ENCODE measurements at regions not wholly inside any gene's neighbourhood (a gene's known extent, or its start where the extent isn't known, plus 50 kb on each side); places are given as distances from the start of the nearest gene placed in this dataset.
"Not testable (repeated sequence)": the region's sequence is repeated elsewhere in the genome, so short reads cannot be mapped to it uniquely, and the experiment has no call there.

GRCh38 chr19:23597661-23598060, 89.4 kb downstream of the ZNF675 start:
- WGBS = 100% methylated on average over 1 of the region's 2 CpGs
- H3K36me3 ChIP-seq (ENCODE audit: insufficient read depth, low read length) = no peaks in the 10 kb centered on the region
- H3K27me3 ChIP-seq (ENCODE audit: insufficient read depth, low read length) = no peaks in the 10 kb centered on the region
- no peak overlapping the region for H3K9ac ChIP-seq (ENCODE audit: low read depth, low read length)
- H3K4me1 ChIP-seq (ENCODE audit: insufficient read depth, low read length) = no peaks in the 10 kb centered on the region
- H3K9me3 ChIP-seq (ENCODE audit: insufficient read depth, low read depth, low read length) = peaks cover 50% of the 10 kb centered on the region; the same call in 1 of the 2 replicates
- H3K4me3 ChIP-seq (ENCODE audit: low read length) = no peak overlapping the region
- H3K27ac ChIP-seq (ENCODE audit: low read depth, low read length) = no peak overlapping the region

GRCh38 chr19:23596872-23597271, 90.1 kb downstream of the ZNF675 start:
- Histone ChIP-seq H3K4me3 (ENCODE audit: low read length) (no peak overlapping the region), H3K27me3 (ENCODE audit: insufficient read depth, low read length) (no peaks in the 10 kb centered on the region), H3K36me3 (ENCODE audit: insufficient read depth, low read length) (no peaks in the 10 kb centered on the region), H3K4me1 (ENCODE audit: insufficient read depth, low read length) (no peaks in the 10 kb centered on the region), H3K9ac (ENCODE audit: low read depth, low read length) (no peak overlapping the region), H3K27ac (ENCODE audit: low read depth, low read length) (no peak overlapping the region), H3K9me3 (ENCODE audit: insufficient read depth, low read depth, low read length) (peaks cover 53% of the 10 kb centered on the region; the same call in 1 of the 2 replicates)

GRCh38 chr19:23594311-23594710, 92.7 kb downstream of the ZNF675 start:
- 89% methylated on average over 12 of the region's 12 CpGs for WGBS
- not testable (repeated sequence) for H3K9ac ChIP-seq (ENCODE audit: low read depth, low read length); H3K4me1 ChIP-seq (ENCODE audit: insufficient read depth, low read length); H3K27me3 ChIP-seq (ENCODE audit: insufficient read depth, low read length); H3K36me3 ChIP-seq (ENCODE audit: insufficient read depth, low read length); H3K27ac ChIP-seq (ENCODE audit: low read depth, low read length); H3K4me3 ChIP-seq (ENCODE audit: low read length)
- H3K9me3 ChIP-seq (ENCODE audit: insufficient read depth, low read depth, low read length) = peaks cover 57% of the 10 kb centered on the region

- Histone ChIP-seq H3K4me1 (ENCODE audit: insufficient read depth, low read length) (no peaks in the 10 kb centered on the region), H3K27ac (ENCODE audit: low read depth, low read length) (no peak overlapping the region), H3K9me3 (ENCODE audit: insufficient read depth, low read depth, low read length) (peaks cover 55% of the 10 kb centered on the region), H3K36me3 (ENCODE audit: insufficient read depth, low read length) (no peaks in the 10 kb centered on the region), H3K9ac (ENCODE audit: low read depth, low read length) (no peak overlapping the region), H3K27me3 (ENCODE audit: insufficient read depth, low read length) (no peaks in the 10 kb centered on the region), H3K4me3 (ENCODE audit: low read length) (no peak overlapping the region)
These were observed 99.5 kb downstream of the ZNF675 start for GRCh38 chr19:23587546-23587945.

GRCh38 chr19:23577501-23577900, 109.5 kb downstream of the ZNF675 start:
- 85% methylated on average over 6 of the region's 6 CpGs for WGBS
- no peak overlapping the region for H3K4me3 ChIP-seq (ENCODE audit: low read length)
- no peaks in the 10 kb centered on the region for H3K4me1 ChIP-seq (ENCODE audit: insufficient read depth, low read length)
- H3K27ac ChIP-seq (ENCODE audit: low read depth, low read length) = no peak overlapping the region
- no peaks in the 10 kb centered on the region for H3K36me3 ChIP-seq (ENCODE audit: insufficient read depth, low read length)
- H3K9ac ChIP-seq (ENCODE audit: low read depth, low read length) = no peak overlapping the region
- H3K27me3 ChIP-seq (ENCODE audit: insufficient read depth, low read length) = no peaks in the 10 kb centered on the region
- peaks cover 41% of the 10 kb centered on the region for H3K9me3 ChIP-seq (ENCODE audit: insufficient read depth, low read depth, low read length)

GRCh38 chr19:23571175-23571574, 115.8 kb downstream of the ZNF675 start:
- no peaks in the 10 kb centered on the region for H3K4me1 ChIP-seq (ENCODE audit: insufficient read depth, low read length)
- H3K9ac ChIP-seq (ENCODE audit: low read depth, low read length) = no peak overlapping the region
- H3K9me3 ChIP-seq (ENCODE audit: insufficient read depth, low read depth, low read length) = peaks cover 67% of the 10 kb centered on the region
- no peaks in the 10 kb centered on the region for H3K36me3 ChIP-seq (ENCODE audit: insufficient read depth, low read length)
- H3K27ac ChIP-seq (ENCODE audit: low read depth, low read length) = no peak overlapping the region
- whole genome bisulfite sequencing = 66% methylated on average over 2 of the region's 2 CpGs
- H3K27me3 ChIP-seq (ENCODE audit: insufficient read depth, low read length) = no peaks in the 10 kb centered on the region
- H3K4me3 ChIP-seq (ENCODE audit: low read length) = no peak overlapping the region

GRCh38 chr19:23568116-23568515, 118.9 kb downstream of the ZNF675 start:
- not testable (repeated sequence) for H3K4me1 ChIP-seq (ENCODE audit: insufficient read depth, low read length); H3K9ac ChIP-seq (ENCODE audit: low read depth, low read length); H3K36me3 ChIP-seq (ENCODE audit: insufficient read depth, low read length); H3K27ac ChIP-seq (ENCODE audit: low read depth, low read length); H3K4me3 ChIP-seq (ENCODE audit: low read length); H3K27me3 ChIP-seq (ENCODE audit: insufficient read depth, low read length)
- WGBS = 91% methylated on average over 15 of the region's 15 CpGs
- H3K9me3 ChIP-seq (ENCODE audit: insufficient read depth, low read depth, low read length) = peaks cover 80% of the 10 kb centered on the region

- 68% methylated on average over 3 of the region's 3 CpGs for whole genome bisulfite sequencing
- Histone ChIP-seq H3K36me3 (ENCODE audit: insufficient read depth, low read length) (no peaks in the 10 kb centered on the region), H3K4me3 (ENCODE audit: low read length) (no peak overlapping the region), H3K4me1 (ENCODE audit: insufficient read depth, low read length) (no peaks in the 10 kb centered on the region), H3K27ac (ENCODE audit: low read depth, low read length) (no peak overlapping the region), H3K9me3 (ENCODE audit: insufficient read depth, low read depth, low read length) (peaks cover 74% of the 10 kb centered on the region), H3K27me3 (ENCODE audit: insufficient read depth, low read length) (no peaks in the 10 kb centered on the region), H3K9ac (ENCODE audit: low read depth, low read length) (no peak overlapping the region)
These were observed 121.8 kb downstream of the ZNF675 start for GRCh38 chr19:23565256-23565655.

GRCh38 chr19:23563326-23563725, 123.7 kb downstream of the ZNF675 start:
- Histone ChIP-seq H3K4me1 (ENCODE audit: insufficient read depth, low read length) (no peaks in the 10 kb centered on the region), H3K9me3 (ENCODE audit: insufficient read depth, low read depth, low read length) (peaks cover 73% of the 10 kb centered on the region), H3K9ac (ENCODE audit: low read depth, low read length) (no peak overlapping the region), H3K27me3 (ENCODE audit: insufficient read depth, low read length) (no peaks in the 10 kb centered on the region), H3K36me3 (ENCODE audit: insufficient read depth, low read length) (no peaks in the 10 kb centered on the region), H3K27ac (ENCODE audit: low read depth, low read length) (no peak overlapping the region), H3K4me3 (ENCODE audit: low read length) (no peak overlapping the region)
- WGBS = 59% methylated on average over 1 of the region's 1 CpG

- no peaks in the 10 kb centered on the region for H3K27me3 ChIP-seq (ENCODE audit: insufficient read depth, low read length)
- no peak overlapping the region for H3K27ac ChIP-seq (ENCODE audit: low read depth, low read length)
- 92% methylated on average over 2 of the region's 2 CpGs for WGBS
- no peak overlapping the region for H3K9ac ChIP-seq (ENCODE audit: low read depth, low read length)
- H3K36me3 ChIP-seq (ENCODE audit: insufficient read depth, low read length) = no peaks in the 10 kb centered on the region
- H3K4me3 ChIP-seq (ENCODE audit: low read length) = no peak overlapping the region
- peaks cover 73% of the 10 kb centered on the region for H3K9me3 ChIP-seq (ENCODE audit: insufficient read depth, low read depth, low read length)
- no peaks in the 10 kb centered on the region for H3K4me1 ChIP-seq (ENCODE audit: insufficient read depth, low read length)
These were observed 125.7 kb downstream of the ZNF675 start for GRCh38 chr19:23561341-23561740.

- Histone ChIP-seq H3K36me3 (ENCODE audit: insufficient read depth, low read length) (no peaks in the 10 kb centered on the region), H3K9ac (ENCODE audit: low read depth, low read length) (no peak overlapping the region), H3K4me3 (ENCODE audit: low read length) (no peak overlapping the region), H3K27ac (ENCODE audit: low read depth, low read length) (no peak overlapping the region), H3K4me1 (ENCODE audit: insufficient read depth, low read length) (no peaks in the 10 kb centered on the region), H3K27me3 (ENCODE audit: insufficient read depth, low read length) (no peaks in the 10 kb centered on the region), H3K9me3 (ENCODE audit: insufficient read depth, low read depth, low read length) (peaks cover 75% of the 10 kb centered on the region)
- WGBS = 70% methylated on average over 2 of the region's 2 CpGs
These were observed 127.0 kb downstream of the ZNF675 start for GRCh38 chr19:23560051-23560450.

- Histone ChIP-seq H3K27ac (ENCODE audit: low read depth, low read length) (no peak overlapping the region), H3K27me3 (ENCODE audit: insufficient read depth, low read length) (no peaks in the 10 kb centered on the region), H3K4me3 (ENCODE audit: low read length) (no peak overlapping the region), H3K36me3 (ENCODE audit: insufficient read depth, low read length) (no peaks in the 10 kb centered on the region), H3K9ac (ENCODE audit: low read depth, low read length) (no peak overlapping the region), H3K9me3 (ENCODE audit: insufficient read depth, low read depth, low read length) (peaks cover 74% of the 10 kb centered on the region), H3K4me1 (ENCODE audit: insufficient read depth, low read length) (no peaks in the 10 kb centered on the region)
- WGBS = 81% methylated on average over 4 of the region's 4 CpGs
These were observed 128.5 kb downstream of the ZNF675 start for GRCh38 chr19:23558541-23558940.
